T-helper 17 cell (primary cell): ENCODE measurements at regions not wholly inside any gene's neighbourhood (a gene's known extent, or its start where the extent isn't known, plus 50 kb on each side); places are given as distances from the start of the nearest gene placed in this dataset.
"Not testable (repeated sequence)": the region's sequence is repeated elsewhere in the genome, so short reads cannot be mapped to it uniquely, and the experiment has no call there.

Experiments used
- ATAC-seq: fragments of 150-1000 bp; cut with Tn5 transposase; 2 replicates; pipeline ENCODE4 v1.10.0; 2021; ENCODE audit warnings: mild to moderate bottlenecking, moderate library complexity
- DNase-seq, 3 donors: peaks; one replicate each; pipeline versions ENCODE4 v3.0.0 to v3.0.0-alpha.2; 2020 to 2021
- H3K9me3 ChIP-seq: one replicate; pipeline ENCODE4 v1.7.0; 2013; ENCODE audit warnings: low read length, mild to moderate bottlenecking; ENCODE audit not compliant: control insufficient read depth, poor library complexity, severe bottlenecking
- H3K27ac Mint-ChIP-seq: one replicate; pipeline ENCODE4 v1.8.0; 2022; ENCODE audit warnings: mild to moderate bottlenecking, moderate library complexity, mixed read lengths
- H3K27me3 Mint-ChIP-seq: one replicate; pipeline ENCODE4 v1.8.0; 2022; ENCODE audit warnings: mixed read lengths
- H3K36me3 Mint-ChIP-seq: one replicate; pipeline ENCODE4 v1.8.0; 2022; ENCODE audit warnings: low read depth, mixed read lengths
- H3K4me1 Mint-ChIP-seq: one replicate; pipeline ENCODE4 v1.8.0; 2022; ENCODE audit warnings: mild to moderate bottlenecking, mixed read lengths
- H3K4me3 Mint-ChIP-seq: one replicate; pipeline ENCODE4 v1.8.0; 2022; ENCODE audit warnings: mild to moderate bottlenecking, moderate library complexity, mixed read lengths

DNA sequence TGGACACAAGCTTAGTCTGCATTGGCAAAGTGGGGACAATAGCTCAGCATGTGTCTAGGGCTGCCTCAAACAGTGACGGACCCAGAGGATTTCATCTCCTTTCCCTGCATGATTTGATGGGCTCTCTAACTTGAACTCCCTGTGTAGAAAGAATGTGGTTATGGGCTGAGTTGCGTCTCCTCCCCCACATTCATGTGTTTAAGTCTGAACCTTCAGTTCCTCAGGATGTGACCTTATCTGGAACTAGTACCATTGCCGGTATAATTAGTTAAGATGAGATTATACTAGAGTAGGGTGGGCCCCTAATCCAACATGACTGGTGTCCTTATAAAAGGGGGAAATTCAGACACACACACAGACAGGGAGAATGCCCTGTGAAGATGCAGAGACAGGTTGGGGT, 257.6 kb downstream of the BCL2L11 start:
- not testable (repeated sequence) for H3K36me3 Mint-ChIP-seq, H3K4me1 Mint-ChIP-seq, H3K27me3 Mint-ChIP-seq, H3K4me3 Mint-ChIP-seq, H3K27ac Mint-ChIP-seq, H3K9me3 ChIP-seq, DNase-seq
- peak; percentile 38 for ATAC-seq

DNA sequence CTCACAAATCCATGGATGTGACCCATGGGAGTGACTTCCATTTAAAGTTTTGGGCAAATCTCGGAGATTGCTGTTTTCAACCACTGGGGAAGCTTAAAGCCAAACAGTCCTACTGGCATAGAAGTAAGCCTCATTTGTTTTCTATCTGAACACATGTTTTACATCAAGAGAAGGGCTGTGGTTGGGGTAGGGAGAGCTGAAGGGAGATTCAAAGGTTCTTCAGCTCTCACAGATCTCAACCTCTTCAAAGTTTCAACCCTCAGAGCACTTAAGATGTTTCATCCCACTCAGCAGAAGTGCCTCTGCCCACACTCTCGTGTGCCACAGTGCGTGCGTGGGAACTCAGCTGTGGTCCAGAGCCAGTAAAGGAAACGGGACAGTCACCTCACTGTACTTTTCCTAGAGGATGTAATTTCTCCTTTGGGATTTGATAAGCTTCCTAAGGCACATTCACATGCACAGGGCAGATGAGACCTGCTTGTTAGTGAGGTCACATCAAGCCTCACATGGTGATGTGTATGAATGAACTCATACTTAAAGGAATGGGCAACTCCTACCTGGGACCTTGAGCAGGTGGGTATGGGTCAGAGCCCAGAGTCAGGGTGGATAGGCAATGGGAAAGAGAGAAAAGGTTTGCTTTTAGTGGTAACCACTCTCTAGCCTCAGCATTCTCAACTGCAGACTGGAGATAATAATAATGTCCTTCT, 260.2 kb downstream of the BCL2L11 start:
- not testable (repeated sequence) for H3K27ac Mint-ChIP-seq, DNase-seq, H3K4me1 Mint-ChIP-seq, H3K9me3 ChIP-seq, H3K36me3 Mint-ChIP-seq, H3K4me3 Mint-ChIP-seq, H3K27me3 Mint-ChIP-seq
- ATAC-seq: peak; percentile 83

GRCh38 chr2:111381530-111382306, 261.0 kb downstream of the BCL2L11 start:
- H3K9me3 ChIP-seq, H3K4me3 Mint-ChIP-seq, H3K27me3 Mint-ChIP-seq, H3K4me1 Mint-ChIP-seq, H3K27ac Mint-ChIP-seq, DNase-seq, H3K36me3 Mint-ChIP-seq, ATAC-seq: not testable (repeated sequence)

DNA sequence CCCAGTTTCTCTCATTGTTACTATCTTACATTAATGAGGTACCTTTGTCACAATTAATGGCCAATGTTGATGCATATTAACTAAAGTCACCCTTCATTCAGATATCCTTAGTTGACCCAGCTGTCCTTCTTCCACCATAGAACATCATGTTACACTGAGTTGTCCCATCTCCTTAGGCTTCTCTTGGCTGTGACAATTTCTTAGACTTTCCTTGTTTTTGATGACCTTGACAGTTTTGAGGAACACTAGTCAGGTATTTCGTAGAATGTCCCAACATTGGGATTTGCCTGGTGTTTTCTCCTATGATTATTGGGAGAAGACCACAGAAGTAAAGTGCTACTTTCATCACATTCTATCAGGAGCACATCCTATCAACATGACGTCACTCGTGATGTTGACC, 261.8 kb downstream of the BCL2L11 start:
- not testable (repeated sequence) for H3K27ac Mint-ChIP-seq, DNase-seq, ATAC-seq, H3K4me1 Mint-ChIP-seq, H3K27me3 Mint-ChIP-seq, H3K9me3 ChIP-seq, H3K4me3 Mint-ChIP-seq, H3K36me3 Mint-ChIP-seq

- DNase-seq, ATAC-seq, H3K27ac Mint-ChIP-seq, H3K36me3 Mint-ChIP-seq, H3K9me3 ChIP-seq, H3K4me3 Mint-ChIP-seq, H3K4me1 Mint-ChIP-seq, H3K27me3 Mint-ChIP-seq: not testable (repeated sequence)
These were observed 262.6 kb downstream of the BCL2L11 start for GRCh38 chr2:111383311-111383710.

- H3K4me1 Mint-ChIP-seq, H3K27ac Mint-ChIP-seq, H3K27me3 Mint-ChIP-seq, H3K4me3 Mint-ChIP-seq, DNase-seq, ATAC-seq, H3K9me3 ChIP-seq, H3K36me3 Mint-ChIP-seq: not testable (repeated sequence)
These were observed 264.7 kb downstream of the BCL2L11 start for GRCh38 chr2:111385226-111385957.

DNA sequence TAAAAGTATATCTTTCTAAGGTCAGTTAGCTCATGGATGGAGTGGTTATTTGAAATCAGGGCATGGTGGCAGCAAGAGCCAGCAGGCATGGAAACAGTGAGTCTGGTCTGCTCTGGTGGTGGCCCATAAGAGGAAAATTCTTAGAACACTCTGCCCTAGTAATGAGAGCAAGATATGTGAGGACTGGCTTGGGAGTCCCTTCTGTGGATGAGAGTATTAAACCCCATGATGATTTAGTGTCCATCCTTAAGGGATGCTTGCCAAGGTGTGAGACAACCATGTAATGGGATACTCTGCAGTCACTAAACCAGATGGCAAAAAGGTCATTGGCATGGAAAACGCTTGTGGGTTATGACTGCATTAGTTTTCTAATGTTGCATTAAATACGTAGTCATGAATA, 269.9 kb downstream of the BCL2L11 start:
- H3K4me3 Mint-ChIP-seq: not testable (repeated sequence)

DNA sequence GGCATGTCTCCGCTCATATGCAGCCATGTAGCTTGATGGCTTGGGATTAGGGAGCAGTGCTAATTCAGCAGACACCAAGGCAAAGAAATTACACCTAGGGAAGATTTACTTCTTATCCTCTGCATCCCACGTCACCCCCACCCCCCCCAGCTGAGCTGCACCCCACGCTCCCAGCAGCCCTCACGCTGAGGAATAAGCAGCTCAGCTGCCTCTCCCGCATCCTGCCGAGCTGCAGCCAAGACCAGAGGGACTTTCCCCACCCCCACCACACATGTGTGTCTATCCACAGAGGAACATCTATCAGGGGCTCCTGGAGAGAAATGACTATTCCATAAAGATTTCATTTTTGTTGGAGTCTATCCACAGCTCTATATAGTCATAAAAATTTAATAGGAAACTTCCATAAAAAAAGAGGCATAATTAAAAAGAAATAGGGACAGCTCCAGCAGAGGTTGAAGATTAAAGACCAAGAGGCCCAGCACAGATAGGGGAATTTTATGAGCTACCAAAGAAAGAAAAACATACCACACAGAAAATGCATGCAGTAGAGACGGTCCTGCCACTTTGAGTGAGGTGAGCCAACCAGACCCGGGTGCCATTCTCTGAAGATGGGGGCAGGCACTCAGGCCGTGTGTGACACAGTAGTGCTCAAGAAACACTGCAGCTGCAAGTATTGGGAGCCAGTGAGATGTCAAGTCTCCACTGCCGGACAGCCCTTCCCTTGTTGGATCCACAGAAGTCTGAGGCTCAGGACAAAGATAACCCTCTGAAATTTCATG, 274.8 kb downstream of the BCL2L11 start:
- H3K36me3 Mint-ChIP-seq, H3K4me1 Mint-ChIP-seq, H3K4me3 Mint-ChIP-seq, H3K9me3 ChIP-seq, H3K27me3 Mint-ChIP-seq: not testable (repeated sequence)
- DNase-seq (peak in 2 of 3 donors; percentile 8 to 13), ATAC-seq (peak; percentile 94)
- peak overlapping the region; percentile 29 for H3K27ac Mint-ChIP-seq

More for the DNA sequence above, 269.9 kb downstream of the BCL2L11 start:
- H3K9me3 ChIP-seq, H3K4me1 Mint-ChIP-seq, ATAC-seq, H3K27ac Mint-ChIP-seq, H3K36me3 Mint-ChIP-seq, DNase-seq, H3K27me3 Mint-ChIP-seq: not testable (repeated sequence)

GRCh38 chr2:111400598-111401253, 280.0 kb downstream of the BCL2L11 start:
- not testable (repeated sequence) for H3K9me3 ChIP-seq, H3K4me3 Mint-ChIP-seq, DNase-seq, H3K36me3 Mint-ChIP-seq, ATAC-seq, H3K4me1 Mint-ChIP-seq, H3K27me3 Mint-ChIP-seq, H3K27ac Mint-ChIP-seq

DNA sequence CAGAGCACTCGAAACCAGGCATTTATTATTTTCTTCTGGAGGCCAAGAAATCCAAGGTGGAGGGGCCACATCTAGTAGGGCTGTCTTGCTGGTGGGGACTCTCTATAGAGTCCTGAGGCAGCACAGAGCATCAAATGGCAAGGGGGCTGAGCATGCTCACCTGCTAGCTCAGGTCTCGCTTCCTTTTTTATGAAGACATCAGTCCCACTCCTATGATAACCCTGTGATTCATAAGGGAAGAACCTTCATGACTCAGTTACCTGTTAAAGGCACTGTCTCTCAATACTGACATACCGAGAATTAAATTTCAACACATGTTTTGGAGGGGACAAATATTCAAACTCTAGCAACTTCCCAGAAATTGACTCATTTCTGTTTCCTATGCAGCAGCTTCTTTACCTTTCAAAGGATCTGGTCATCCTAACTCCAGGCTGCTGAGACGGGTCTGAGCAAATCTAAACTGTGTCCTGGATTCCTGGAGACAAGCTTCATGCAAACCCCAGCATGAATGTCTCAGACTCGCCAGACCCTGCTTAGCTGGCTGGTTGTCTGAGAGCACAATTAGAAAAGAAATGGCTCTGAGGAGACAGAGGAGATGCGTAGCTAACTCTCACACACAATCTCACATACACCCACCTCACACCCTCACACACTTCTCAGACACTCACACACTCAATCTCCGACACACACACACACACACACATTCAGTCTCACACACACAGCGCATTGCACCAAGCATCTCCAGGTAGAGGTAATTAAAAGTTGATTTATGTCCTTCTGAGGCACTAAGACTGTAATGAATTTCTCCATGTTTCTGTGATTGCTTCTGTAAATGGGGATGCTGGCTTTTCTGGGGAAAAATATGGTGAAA, 280.8 kb downstream of the BCL2L11 start:
- H3K9me3 ChIP-seq, H3K4me3 Mint-ChIP-seq, ATAC-seq, H3K36me3 Mint-ChIP-seq, H3K27ac Mint-ChIP-seq, DNase-seq, H3K27me3 Mint-ChIP-seq, H3K4me1 Mint-ChIP-seq: not testable (repeated sequence)

GRCh38 chr2:111402450-111402849, 281.7 kb downstream of the BCL2L11 start:
- H3K4me1 Mint-ChIP-seq, DNase-seq, H3K9me3 ChIP-seq, H3K27me3 Mint-ChIP-seq, H3K27ac Mint-ChIP-seq, H3K4me3 Mint-ChIP-seq, H3K36me3 Mint-ChIP-seq: not testable (repeated sequence)
- ATAC-seq: peak; percentile 87

DNA sequence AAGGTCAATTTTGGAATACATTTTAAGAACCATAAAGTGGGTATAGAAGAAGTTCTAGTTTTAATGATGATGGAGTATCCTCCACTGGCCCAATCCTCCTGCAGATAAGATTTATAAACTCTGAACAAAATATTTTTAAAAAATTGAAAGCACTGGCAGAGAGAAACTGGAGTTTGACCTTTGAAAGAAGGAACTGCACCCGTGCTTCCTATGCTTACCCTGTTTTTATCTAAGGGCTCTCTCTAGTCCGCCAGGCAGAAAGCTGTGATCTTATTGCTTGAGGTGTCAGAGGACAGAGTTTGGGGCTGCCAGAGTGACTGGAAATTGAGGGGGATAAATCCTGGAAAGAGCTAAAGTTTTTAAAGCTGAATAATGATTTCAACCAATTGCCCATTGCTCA, 282.6 kb downstream of the BCL2L11 start:
- not testable (repeated sequence) for H3K27ac Mint-ChIP-seq, H3K36me3 Mint-ChIP-seq, DNase-seq, H3K27me3 Mint-ChIP-seq, H3K4me3 Mint-ChIP-seq, H3K4me1 Mint-ChIP-seq, H3K9me3 ChIP-seq, ATAC-seq
